HG03460 (cell line): ENCODE measurements at regions not wholly inside any gene's neighbourhood (a gene's known extent, or its start where the extent isn't known, plus 50 kb on each side); places are given as distances from the start of the nearest gene placed in this dataset.
"Not testable (repeated sequence)": the region's sequence is repeated elsewhere in the genome, so short reads cannot be mapped to it uniquely, and the experiment has no call there.

ENCODE experiments used
- ATAC-seq: cut with Tn5 transposase; IDR thresholded peaks from one replicate; pipeline ENCODE4 v1.9.1; 2021; ENCODE audit not compliant: unreplicated experiment

DNA sequence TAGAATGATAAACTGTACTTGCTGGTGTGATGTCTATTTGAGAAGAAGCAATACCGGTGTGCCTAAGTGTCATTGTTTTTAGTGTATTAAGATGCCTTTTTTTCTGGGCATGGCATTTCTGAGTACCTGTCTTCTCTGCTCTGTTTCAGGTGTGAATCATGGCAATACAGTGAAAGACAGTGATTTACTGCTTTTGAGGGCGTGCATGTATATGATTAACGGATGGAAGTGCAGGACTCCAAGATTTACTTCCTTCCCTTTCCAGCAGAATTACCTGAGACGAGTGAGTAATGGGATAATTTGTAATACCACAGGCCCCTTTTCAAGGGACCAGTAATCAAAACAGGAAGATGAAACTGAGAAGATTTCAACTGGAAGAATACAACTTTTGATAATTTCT is 315.8 kb downstream of the SOX4 start:
- no peak for ATAC-seq

DNA sequence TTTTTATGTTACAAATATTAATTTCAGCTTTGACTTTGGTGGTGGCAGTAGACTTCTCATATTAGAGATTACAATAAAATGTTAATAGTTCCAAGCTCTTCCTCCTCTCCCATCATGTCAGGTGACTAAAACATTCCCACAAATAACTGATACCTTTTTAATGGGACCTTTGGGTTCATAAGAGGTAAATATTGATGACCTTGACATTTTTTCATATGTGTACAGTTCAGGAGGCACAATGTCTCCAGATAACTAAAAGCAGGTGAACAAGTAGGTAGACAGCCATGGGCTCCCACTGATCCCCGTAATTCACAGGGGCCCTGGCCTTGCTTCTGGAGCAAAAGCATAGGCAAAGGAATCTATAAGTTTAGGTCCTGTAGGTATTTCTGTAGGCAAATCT is 317.7 kb downstream of the SOX4 start:
- no peak for ATAC-seq

DNA sequence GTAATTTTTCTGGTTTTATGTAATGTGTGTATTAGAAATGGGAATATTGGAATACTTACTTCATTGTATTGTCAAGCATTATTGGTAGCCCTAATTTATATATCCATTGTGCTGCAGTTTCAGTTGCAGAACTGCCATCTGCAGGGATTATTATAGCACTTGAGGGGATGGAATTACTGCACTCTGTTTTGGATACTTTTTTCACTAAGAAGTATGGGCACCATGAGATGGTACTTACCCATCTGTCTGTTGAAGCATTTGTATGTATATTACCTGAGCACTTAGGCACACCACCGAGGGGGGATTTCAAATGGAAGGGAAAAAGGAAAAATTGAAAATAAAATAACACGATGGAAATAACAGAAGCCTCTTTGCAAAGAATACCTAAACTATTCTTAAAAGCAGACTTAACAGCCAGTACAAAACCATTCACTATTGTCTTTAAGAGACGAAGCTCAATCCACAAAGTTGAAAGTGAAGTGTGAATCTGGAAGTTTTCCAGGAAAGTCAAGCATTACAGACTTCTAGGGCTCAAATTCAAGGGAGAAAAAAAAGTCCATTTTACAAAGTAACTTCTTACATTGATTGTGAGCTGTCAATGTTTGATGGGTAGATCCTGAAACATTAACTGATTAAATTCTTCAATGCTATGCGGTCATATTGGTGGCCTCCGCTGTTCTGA is 318.7 kb downstream of the SOX4 start:
- no peak for ATAC-seq

DNA sequence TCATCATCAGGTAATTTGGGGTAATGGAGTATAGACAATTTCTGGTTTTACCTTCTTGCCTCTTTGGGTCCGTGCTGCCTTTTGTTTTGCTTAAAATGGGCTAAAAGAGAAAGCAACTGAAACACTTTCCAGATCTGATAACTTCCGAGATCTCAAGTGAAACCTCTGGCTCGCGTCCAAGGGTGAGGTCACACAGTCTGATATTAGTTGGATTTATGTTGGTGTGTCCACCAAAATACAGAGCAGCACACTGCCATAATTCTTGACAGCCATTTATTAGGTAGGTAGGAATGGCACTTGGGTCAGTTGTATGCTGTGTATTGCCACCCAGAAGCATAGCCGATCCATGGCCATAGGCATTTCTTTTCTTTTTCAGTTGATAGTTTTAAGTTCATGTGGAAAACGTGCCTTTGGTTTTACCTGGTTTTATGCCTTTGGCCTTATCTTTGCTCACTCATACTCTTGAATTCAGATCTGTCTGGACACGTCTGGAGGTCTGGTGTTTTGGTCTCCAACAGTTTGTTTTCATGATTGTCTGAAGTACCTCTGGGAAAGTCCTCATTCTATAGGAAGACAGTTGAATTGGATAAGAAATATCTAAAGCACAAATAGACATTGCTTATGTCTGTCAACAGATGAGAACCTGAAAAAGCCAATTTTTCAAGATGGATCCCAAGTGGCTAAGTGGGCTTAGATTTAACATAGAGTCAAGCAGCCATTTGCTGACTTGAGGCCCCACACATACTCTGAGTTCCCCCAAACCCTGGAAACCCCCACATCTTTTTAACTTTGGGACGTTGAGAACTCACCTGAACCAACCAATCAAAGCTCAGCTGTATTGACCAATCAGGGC is 320.8 kb downstream of the SOX4 start:
- ATAC-seq, result no peak

DNA sequence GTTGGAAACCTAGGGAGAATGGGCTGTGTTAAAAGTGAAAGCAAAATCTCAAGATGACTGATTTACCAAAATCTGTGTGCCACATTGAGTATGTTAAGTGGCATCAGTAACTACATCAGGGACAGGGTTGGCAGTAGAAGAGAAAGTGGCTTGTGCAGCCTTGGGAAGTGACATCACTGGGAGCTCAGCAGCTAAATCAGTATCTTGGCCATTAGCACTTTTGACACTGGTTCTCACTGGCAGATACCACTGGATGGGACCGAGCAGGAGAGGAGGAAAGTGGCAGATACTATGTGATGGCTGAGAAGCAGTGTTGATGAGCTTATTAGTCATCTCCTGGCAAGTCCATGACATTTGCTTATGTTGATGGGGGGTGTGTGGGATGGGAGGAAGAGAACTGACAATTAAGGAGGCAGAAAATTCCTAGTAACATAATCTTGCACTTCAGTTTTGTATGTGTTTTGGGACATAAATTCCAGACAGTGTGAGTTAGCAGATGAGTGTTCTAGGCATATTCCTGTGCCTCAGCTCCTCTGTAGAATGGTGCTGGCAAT is 322.2 kb downstream of the SOX4 start:
- ATAC-seq, result no peak

DNA sequence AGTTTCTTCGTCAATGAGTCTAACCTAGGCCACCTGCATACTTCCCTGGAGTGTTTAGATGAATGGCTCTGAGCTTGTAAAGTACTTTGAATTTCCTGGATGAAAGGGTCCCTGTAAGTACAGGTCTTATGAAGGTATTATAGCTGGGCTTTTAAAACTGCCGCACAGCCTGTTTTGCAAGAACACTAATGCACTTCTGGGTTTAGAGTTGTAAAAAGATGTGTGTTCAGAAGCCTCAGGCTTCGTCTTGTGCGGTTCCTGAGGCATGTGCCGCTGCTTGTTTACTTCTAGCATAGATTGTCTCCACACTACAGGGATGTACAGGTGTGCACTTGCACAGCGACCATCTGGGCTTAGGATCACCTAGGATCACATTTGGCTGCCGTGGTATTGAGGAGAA is 324.5 kb downstream of the SOX4 start:
- ATAC-seq, result no peak

DNA sequence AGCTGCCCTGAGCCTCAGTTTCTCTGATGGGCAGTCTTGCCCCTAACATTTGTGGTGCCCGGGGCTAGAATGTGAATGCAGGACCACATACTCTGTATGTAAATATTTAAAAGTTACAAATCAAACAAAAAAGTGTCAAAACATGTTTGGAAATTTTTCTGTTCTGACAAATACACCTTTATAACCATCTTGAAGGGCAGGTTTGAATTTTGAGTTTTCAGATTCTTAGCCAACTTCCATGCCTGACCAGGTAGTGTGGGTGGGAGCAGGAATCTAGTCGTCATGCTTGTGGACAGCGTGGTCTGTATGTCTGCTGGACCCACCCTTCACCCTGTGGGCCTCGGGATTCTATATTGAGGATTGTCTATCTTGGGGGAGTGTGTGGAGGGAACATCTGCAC is 325.1 kb downstream of the SOX4 start:
- ATAC-seq, result no peak

DNA sequence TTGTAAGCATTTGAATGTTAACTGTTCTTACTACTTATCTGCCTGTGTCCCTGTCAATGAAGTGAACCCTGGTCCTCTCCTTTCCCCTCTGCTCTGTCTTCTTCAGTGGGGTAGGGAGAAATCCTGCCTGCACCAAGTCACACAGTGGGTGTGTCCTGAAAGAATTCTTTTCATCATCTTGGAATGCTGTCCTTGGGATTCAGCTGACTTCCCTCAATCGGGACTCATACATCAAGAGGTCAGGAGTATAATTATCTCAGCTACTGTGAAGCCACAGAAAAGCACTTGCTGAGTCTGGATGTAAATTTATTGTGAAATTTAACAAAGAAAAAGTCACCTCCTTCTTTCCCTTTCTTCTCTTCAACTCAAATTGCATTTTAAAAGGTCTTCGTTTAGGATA is 328.5 kb downstream of the SOX4 start:
- ATAC-seq, result no peak

DNA sequence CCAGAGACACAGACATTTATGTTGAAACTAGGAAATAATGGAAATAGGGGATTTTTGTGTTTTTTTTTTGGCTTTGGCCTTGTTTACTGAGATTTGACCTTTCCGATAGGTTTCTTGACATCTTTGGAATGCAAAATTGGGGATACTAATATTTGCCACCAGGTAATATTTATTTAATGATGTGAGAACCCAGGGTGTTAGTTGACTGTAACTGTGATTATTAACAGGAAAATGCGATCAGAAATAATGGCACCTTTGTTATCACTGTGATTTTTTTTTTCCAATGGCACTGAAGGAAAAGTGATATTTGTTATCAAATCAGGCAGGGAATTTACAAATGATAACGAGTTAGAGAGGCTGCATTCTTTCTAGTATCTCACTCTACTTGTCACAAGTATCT is 330.5 kb downstream of the SOX4 start:
- ATAC-seq, result no peak

DNA sequence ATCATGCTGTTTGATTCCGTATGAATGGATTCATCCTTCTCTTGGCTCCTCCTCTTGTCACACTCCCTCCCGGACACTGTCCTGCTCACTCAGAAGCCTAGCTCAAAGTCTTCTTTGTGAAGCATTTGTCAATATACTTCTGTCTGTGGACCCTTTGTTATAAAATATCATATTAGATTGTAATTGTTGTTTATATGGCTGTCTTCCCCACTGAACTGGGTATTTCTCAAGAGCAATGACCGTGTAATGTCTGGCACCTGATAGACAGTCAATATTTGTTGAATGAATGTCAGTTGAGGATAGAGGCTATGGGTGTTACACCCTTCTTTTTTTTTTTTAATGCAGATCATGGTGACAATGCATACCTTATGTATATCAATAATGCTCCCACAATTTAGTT is 335.3 kb downstream of the SOX4 start:
- ATAC-seq, result no peak

DNA sequence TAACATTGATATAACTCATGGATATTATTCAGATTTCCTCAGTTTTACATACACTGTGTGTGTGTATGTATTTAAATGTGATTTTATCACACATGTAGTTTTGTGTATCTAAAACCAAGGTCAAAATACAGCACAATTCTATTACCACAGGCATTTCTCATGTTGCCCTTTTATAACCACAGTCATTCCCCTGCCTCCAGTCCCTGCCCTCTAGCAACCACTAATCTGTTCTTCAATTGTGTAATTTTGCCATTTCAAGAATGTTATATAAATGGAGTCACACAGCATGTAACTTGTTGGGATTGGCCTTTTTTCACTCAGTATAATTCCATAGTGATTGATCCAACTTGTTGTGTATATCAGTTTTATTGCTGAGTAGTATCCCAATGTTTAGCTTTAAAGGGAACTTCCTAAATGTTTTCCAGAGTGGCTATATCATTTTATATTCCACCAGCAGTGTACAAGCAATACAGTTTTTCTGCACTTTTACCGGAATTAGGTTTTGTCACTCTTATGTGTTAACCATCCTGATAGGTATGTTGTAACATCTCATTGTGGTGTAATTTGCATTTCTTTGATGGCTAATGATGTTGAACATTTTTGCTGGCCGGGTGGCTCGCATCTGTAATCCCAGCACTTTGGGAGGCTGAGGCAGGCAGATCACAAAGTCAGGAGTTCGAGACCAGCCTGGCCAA is 338.2 kb downstream of the SOX4 start:
- ATAC-seq, result no peak

DNA sequence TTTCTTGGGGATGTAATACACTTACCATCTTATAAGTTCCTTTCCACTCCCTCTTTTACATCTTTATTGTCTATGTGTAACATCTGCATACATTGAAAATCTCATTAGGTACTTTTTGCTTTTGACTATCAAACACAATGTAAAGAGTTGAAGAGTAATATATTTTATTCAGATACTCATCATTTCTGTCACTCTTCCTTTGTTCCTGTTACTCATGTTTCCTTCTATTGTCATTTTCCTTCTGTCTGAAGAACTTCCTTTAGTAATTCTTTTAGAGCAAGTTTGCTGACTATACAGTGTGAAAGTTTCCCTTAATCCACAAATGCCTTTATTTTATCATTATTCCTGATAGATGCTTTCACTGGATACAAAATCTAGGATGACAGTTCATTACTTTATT is 339.8 kb downstream of the SOX4 start:
- ATAC-seq, result no peak

DNA sequence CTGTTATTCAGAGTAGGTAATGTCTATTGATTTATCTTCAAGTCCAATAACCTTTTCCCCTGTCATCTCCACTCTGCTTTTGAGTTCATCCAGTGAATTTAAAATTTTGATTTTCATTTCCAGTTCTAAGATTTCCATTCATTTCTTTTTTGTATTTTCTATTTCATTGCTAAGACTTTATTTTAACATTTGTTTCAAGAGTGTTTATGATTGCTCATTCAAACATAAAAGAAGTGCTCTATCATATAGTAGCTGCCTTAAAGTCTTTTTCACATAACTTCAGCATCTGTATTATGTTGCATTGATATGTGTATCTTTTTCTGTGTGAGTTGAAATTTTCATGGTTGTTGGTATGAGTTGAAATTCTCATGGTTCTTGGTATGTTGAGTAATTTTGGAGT is 341.6 kb downstream of the SOX4 start:
- ATAC-seq, result no peak

DNA sequence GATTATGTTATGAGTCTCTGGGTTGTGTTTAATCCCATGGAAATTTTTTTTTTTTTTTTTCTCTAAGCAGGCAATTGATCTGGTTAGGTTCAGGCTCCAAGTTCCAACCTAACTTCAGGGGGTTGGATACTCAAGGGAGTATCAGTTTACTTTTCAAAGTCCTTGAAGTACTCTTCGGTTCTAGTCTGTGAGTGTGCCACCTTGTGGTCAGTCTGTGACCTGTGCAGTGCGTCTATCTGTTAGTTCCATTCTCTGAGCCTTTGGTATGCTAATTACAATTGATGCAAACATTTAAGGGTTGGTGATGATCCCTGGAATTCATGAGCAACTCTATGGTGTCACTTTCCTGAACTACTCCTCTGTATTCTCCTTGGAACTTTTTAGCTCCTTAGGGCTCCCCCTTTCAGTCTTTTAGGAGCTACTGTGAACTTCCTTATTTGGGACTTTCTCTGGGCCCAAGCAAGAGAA is 342.0 kb downstream of the SOX4 start:
- ATAC-seq, result no peak

DNA sequence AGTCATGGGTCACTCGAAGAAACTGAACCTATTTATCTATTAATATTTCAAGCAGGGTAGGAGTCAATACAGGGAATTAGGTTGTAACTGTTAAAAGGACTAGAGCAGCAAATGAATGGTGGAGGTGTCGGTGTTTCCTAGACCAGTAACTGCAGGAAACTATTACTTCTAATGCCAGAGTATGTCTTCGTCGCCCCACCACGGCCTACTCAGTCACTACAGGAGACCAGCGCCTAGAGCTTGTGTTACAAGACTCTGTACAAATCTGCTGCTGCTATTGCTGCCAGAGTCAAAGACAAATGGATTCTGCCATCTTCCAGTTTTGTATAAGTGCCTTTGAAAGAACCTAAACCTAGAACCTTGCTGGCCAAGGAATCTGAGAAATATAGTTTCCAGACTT is 343.9 kb downstream of the SOX4 start:
- ATAC-seq, result no peak

DNA sequence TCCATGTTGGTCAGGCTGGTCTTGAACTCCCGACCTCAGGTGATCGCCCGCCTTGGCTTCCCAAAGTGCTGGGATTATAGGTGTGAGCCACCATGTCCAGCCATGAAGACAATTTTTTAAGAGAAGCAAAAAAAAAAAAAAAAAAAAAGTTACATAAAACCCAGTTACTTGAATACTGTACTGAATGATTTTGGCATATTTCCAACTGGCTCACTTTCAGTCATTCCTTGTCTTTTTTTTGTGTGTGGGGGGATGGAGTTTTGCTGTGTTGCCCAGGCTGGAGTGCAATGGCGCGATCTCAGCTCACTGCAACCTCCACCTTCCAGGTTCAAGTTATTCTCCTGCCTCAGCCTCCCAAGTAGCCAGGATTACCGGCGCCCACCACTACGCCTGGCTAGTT is 345.5 kb downstream of the SOX4 start:
- ATAC-seq, result not testable (repeated sequence)

DNA sequence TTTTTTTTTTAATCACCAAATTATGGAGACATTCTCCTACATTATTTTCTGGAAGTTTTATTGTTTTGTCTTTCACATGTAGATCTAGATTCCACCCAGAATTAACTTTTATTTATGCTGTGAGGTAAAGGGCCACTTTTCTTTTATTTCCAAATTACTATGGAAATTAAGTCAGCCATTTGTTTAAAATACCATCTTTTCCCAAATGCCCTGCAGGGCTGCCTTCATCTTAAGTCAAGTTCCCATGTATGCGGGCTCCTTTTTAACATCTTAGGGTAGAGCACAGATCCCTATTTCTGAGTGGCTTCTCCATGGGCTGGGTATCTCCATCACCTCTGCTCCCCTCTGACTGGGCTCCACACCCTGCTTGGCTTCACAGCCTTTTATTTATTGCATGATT is 348.4 kb downstream of the SOX4 start:
- no peak for ATAC-seq

DNA sequence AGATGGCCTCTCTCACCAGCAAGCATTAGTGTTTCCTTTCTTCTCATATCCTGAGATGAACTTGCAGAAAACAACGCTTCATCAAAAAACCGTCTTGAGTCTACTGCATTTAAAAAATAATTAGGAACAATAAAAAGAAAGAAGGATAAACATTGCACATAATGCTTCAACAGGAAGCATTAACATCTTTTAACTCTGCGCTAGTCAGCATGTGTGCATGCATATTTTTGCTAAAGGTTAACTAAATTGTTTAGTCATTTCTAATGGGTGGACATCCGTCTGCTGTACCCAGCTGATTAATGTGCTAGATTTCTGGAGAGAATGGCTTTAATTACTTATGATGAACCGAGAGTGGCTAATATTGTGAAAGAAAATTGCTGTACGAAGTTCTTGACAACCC is 349.3 kb downstream of the SOX4 start:
- no peak for ATAC-seq

DNA sequence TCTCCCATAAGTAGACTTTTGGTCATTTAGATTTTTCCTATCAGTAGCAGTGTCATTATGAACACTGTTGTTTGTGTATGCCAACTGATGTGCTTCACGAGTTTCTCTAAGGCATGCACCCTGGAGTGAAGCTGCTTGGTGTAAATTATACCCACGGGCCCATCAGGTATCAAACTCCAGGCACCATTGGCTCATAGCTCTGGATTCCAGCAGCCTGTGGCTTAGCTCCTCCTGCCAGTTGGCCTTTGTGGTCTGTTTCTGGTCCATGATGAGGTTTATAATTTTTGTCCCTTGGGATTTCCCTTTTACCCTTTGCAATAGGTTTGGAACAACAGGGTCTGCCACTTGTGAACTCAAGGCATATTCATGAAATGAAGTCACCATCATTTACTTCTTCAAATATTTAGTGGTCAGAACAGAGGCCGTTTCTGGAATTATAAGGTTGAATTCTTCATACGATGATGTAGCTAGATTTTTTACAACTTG is 350.5 kb downstream of the PRL start:
- no peak for ATAC-seq

DNA sequence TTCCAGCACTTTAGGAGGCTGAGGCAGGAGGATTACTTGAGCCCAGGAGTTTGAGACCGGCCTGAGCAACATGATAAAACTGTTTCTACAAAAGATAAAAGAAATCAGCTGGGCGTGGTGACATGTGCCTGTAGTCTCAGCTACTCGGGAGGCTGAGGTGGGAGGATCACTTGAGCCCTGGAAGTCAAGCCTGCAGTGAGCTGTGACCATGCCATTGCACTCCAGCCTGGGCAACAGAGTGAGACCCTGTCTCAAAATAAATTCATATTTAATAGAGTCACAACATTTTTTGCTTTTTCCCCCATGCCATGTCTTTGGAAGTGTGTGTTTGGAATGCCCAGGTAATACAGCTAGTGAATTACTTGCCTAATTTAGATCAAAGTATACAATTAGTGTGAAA is 349.6 kb downstream of the PRL start:
- ATAC-seq, result not testable (repeated sequence)

DNA sequence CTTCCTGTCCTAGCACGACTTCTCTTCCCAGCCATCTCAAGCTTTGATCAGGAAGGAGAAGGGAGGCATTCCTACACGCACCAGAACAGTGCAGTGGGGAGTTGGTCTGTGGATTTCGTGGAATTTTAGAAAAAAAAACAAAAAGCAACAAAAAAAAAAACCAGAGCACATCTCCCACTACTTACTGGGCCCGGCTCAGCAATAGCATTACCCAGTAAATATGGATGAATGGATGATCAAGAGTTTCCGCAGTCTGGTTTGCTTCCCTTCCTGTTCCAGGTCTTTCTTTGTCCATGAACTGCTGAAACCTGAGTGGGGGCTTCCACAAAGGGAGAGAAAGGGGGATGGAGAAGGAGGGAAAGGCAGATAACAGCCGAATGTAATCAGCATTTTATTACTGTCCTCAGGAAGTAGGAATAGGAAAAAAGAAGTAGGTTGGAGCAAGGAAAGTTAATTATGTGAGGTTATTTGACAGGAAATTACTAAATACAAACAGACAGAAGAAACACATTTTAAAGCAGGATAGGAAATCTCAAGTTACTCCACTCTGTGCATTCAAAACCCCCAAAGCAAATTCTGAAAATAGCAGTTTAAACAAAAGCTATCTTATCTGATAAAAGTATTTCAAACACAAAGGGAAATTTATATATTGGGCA is 349.0 kb downstream of the PRL start:
- ATAC-seq, result no peak
